HEK293 (cell line): ENCODE measurements at regions not wholly inside any gene's neighbourhood (a gene's known extent, or its start where the extent isn't known, plus 50 kb on each side); places are given as distances from the start of the nearest gene placed in this dataset.

Experiments used
- CTCF ChIP-seq: fragments of 450-650 bp; formaldehyde crosslinking; IDR thresholded peaks from 2 replicates; pipeline ENCODE4 v1.5.1; 2016; ENCODE audit warnings: missing biosample characterization, missing genetic modification characterization
- HOXA7 ChIP-seq: sonication (generic); formaldehyde crosslinking; IDR thresholded peaks from 2 replicates; pipeline ENCODE4 v1.8.1; 2022; ENCODE audit warnings: missing genetic modification reagents, borderline replicate concordance
- KLF8 ChIP-seq: fragments of 450-650 bp; formaldehyde crosslinking; IDR thresholded peaks from 2 replicates; pipeline ENCODE4 v1.5.1; 2016; ENCODE audit warnings: missing biosample characterization, missing genetic modification characterization
- SETDB1 ChIP-seq: IDR thresholded peaks from one replicate; pipeline ENCODE4 v1.6.1; 2017; ENCODE audit warnings: mild to moderate bottlenecking, low read length, moderate library complexity, mixed read lengths; ENCODE audit not compliant: insufficient read length
- TCF7L2 ChIP-seq: IDR thresholded peaks from 2 replicates; pipeline ENCODE4 v1.6.1; 2011; ENCODE audit warnings: low read depth, mild to moderate bottlenecking, inconsistent platforms, low read length, moderate library complexity, borderline replicate concordance
- ZBTB26 ChIP-seq: fragments of 450-650 bp; formaldehyde crosslinking; optimal IDR thresholded peaks from 2 replicates; pipeline ENCODE3; 2016; ENCODE audit warnings: missing biosample characterization, mild to moderate bottlenecking, missing genetic modification characterization
- ZFP3 ChIP-seq: fragments of 450-650 bp; formaldehyde crosslinking; IDR thresholded peaks from 2 replicates; pipeline ENCODE4 v1.5.1; 2016; ENCODE audit warnings: low read depth, missing biosample characterization, missing genetic modification characterization
- ZNF138 ChIP-seq: fragments of 450-650 bp; formaldehyde crosslinking; IDR thresholded peaks from 2 replicates; pipeline ENCODE4 v1.5.1; 2016; ENCODE audit warnings: missing biosample characterization, missing genetic modification characterization, borderline replicate concordance
- ZNF184 ChIP-seq: fragments of 450-650 bp; IDR thresholded peaks from 2 replicates; pipeline ENCODE4 v1.5.1; 2018; ENCODE audit warnings: missing biosample characterization, mild to moderate bottlenecking, missing genetic modification characterization
- ZNF654 ChIP-seq: fragments of 450-650 bp; formaldehyde crosslinking; IDR thresholded peaks from 2 replicates; pipeline ENCODE4 v1.5.1; 2016; ENCODE audit warnings: low read depth, missing biosample characterization, missing genetic modification characterization
- ZSCAN30 ChIP-seq: fragments of 450-650 bp; IDR thresholded peaks from 2 replicates; pipeline ENCODE4 v1.5.1; 2018; ENCODE audit warnings: missing biosample characterization, mild to moderate bottlenecking, missing genetic modification characterization, moderate library complexity
- TF ChIP-seq, protein P1 (sequence below): fragments of 450-650 bp; formaldehyde crosslinking; IDR thresholded peaks from 2 replicates; pipeline ENCODE4 v1.5.1; 2016; ENCODE audit warnings: missing biosample characterization, missing genetic modification characterization, borderline replicate concordance
- TF ChIP-seq, protein P2 (sequence below): fragments of 450-650 bp; formaldehyde crosslinking; IDR thresholded peaks from 2 replicates; pipeline ENCODE4 v1.5.1; 2016; ENCODE audit warnings: missing biosample characterization, missing genetic modification characterization, low read depth
- TF ChIP-seq, protein P3 (sequence below): fragments of 450-650 bp; formaldehyde crosslinking; IDR thresholded peaks from 2 replicates; pipeline ENCODE4 v1.5.1; 2016; ENCODE audit warnings: missing biosample characterization, missing genetic modification characterization, low read depth

DNA sequence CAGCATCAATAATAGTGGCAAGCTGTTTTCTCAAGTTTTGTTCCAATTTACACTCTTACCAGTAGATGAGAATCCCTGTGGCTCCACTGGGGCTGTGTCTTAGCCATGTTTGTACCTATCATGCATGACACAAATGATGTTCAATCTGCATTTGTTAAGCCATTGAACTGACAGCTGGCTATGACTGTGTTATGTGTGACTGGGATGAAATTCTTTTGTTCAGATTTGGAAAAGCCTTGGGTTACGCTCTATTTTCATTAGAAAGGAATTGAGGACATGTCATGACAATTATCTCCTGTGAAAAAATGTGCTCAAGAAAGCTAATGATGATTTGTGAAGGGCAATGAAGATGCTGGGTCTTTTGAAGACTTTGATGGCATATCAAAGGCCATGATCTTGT is 201.8 kb upstream of the LARGE1 start:
- TF ChIP-seq, protein P1, sequence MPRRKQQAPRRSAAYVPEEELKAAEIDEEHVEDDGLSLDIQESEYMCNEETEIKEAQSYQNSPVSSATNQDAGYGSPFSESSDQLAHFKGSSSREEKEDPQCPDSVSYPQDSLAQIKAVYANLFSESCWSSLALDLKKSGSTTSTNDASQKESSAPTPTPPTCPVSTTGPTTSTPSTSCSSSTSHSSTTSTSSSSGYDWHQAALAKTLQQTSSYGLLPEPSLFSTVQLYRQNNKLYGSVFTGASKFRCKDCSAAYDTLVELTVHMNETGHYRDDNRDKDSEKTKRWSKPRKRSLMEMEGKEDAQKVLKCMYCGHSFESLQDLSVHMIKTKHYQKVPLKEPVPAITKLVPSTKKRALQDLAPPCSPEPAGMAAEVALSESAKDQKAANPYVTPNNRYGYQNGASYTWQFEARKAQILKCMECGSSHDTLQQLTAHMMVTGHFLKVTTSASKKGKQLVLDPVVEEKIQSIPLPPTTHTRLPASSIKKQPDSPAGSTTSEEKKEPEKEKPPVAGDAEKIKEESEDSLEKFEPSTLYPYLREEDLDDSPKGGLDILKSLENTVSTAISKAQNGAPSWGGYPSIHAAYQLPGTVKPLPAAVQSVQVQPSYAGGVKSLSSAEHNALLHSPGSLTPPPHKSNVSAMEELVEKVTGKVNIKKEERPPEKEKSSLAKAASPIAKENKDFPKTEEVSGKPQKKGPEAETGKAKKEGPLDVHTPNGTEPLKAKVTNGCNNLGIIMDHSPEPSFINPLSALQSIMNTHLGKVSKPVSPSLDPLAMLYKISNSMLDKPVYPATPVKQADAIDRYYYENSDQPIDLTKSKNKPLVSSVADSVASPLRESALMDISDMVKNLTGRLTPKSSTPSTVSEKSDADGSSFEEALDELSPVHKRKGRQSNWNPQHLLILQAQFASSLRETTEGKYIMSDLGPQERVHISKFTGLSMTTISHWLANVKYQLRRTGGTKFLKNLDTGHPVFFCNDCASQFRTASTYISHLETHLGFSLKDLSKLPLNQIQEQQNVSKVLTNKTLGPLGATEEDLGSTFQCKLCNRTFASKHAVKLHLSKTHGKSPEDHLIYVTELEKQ: no peak
- TF ChIP-seq, protein P2, sequence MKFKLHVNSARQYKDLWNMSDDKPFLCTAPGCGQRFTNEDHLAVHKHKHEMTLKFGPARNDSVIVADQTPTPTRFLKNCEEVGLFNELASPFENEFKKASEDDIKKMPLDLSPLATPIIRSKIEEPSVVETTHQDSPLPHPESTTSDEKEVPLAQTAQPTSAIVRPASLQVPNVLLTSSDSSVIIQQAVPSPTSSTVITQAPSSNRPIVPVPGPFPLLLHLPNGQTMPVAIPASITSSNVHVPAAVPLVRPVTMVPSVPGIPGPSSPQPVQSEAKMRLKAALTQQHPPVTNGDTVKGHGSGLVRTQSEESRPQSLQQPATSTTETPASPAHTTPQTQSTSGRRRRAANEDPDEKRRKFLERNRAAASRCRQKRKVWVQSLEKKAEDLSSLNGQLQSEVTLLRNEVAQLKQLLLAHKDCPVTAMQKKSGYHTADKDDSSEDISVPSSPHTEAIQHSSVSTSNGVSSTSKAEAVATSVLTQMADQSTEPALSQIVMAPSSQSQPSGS (tag by site-specific recombination): no peak
- TF ChIP-seq CTCF (tag by site-specific recombination) (no peak), SETDB1 (no peak), TCF7L2 (no peak), ZFP3 (tag by site-specific recombination) (no peak), ZNF184 (tag by site-specific recombination) (no peak), ZNF138 (no peak), ZNF654 (no peak), ZSCAN30 (tag by site-specific recombination) (no peak), HOXA7 (CRISPR knock-in tag) (no peak), KLF8 (no peak), ZBTB26 (no peak)
- TF ChIP-seq, protein P3, sequence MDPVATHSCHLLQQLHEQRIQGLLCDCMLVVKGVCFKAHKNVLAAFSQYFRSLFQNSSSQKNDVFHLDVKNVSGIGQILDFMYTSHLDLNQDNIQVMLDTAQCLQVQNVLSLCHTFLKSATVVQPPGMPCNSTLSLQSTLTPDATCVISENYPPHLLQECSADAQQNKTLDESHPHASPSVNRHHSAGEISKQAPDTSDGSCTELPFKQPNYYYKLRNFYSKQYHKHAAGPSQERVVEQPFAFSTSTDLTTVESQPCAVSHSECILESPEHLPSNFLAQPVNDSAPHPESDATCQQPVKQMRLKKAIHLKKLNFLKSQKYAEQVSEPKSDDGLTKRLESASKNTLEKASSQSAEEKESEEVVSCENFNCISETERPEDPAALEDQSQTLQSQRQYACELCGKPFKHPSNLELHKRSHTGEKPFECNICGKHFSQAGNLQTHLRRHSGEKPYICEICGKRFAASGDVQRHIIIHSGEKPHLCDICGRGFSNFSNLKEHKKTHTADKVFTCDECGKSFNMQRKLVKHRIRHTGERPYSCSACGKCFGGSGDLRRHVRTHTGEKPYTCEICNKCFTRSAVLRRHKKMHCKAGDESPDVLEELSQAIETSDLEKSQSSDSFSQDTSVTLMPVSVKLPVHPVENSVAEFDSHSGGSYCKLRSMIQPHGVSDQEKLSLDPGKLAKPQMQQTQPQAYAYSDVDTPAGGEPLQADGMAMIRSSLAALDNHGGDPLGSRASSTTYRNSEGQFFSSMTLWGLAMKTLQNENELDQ: no peak
